GM12891 (cell line): ENCODE measurements at regions not wholly inside any gene's neighbourhood (a gene's known extent, or its start where the extent isn't known, plus 50 kb on each side); places are given as distances from the start of the nearest gene placed in this dataset.

Experiments
- DNase-seq: peaks from one replicate; pipeline ENCODE4 v3.0.0; 2011; ENCODE audit warnings: low spot score; ENCODE audit not compliant: insufficient read length
- FAIRE-seq: peaks from 2 replicates; lab custom pipeline; 2011; peaks lifted over from hg19 to GRCh38; lab: Jason Lieb, UNC
- PAX5 ChIP-seq: IDR thresholded peaks from 2 replicates; pipeline ENCODE4 v1.6.1; 2011; ENCODE audit warnings: low read length, moderate library complexity, mild to moderate bottlenecking; ENCODE audit not compliant: insufficient read depth, severe bottlenecking
- POLR2A ChIP-seq: IDR thresholded peaks from 2 replicates; pipeline ENCODE4 v1.6.1; 2011; ENCODE audit warnings: low read depth, low read length, control low read depth
- POLR2AphosphoS5 ChIP-seq: IDR thresholded peaks from 2 replicates; pipeline ENCODE4 v1.6.1; 2011; ENCODE audit warnings: low read depth, low read length, control low read depth
- POU2F2 ChIP-seq: IDR thresholded peaks from 2 replicates; pipeline ENCODE4 v1.6.1; 2011; ENCODE audit warnings: low read depth, mild to moderate bottlenecking, control low read depth, low read length, moderate library complexity
- SPI1 ChIP-seq: IDR thresholded peaks from 2 replicates; pipeline ENCODE4 v1.6.1; 2011; ENCODE audit warnings: low read depth, low read length, control low read depth
- TAF1 ChIP-seq: IDR thresholded peaks from 2 replicates; pipeline ENCODE4 v1.6.1; 2011; ENCODE audit warnings: low read depth, low read length, control low read depth

DNA sequence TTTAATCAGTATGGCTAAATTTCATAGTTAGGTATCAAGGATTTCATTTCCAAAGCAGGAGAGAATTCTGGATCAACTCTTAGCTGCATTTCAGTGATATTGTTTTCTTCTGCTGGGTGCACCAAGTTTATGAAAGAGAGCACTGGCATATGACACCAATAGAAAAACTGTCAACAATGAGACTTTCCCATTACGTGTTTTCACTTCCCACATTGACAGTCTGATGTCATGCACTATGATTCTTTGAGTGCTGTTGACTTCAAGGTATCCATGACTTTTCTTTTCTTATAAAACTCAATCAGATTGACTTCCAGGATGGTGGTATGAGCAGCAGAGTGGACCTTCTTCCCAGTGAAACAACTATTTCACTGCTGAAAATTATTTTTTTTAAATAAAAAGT, 476.1 kb downstream of the EDEM1 start:
- FAIRE-seq, result no peak
- DNase-seq, result no peak
- no peak for TF ChIP-seq PAX5
- TF ChIP-seq POLR2A, result no peak
- TF ChIP-seq POLR2AphosphoS5, result no peak
- no peak for TF ChIP-seq POU2F2
- no peak for TF ChIP-seq TAF1
- no peak for TF ChIP-seq SPI1

DNA sequence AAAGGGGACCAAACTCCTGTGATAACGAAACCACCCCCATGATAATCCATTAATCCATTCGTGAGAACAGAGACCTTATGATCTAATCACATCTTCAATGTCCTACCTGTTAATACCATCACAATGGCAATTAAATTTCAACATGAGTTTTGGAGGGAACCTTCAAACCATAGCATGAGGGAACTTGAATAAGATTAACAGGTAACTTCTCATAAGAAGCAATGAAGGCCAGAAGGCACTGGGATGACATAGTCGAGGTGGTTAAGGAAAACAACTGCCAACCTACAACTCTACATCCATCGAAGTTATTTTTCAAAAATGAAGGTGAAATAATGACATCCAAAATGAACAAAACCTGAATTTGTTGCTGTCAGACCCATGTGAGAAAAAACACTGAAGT, 478.9 kb downstream of the EDEM1 start:
- FAIRE-seq, result no peak
- TF ChIP-seq TAF1 (no peak), PAX5 (no peak), POU2F2 (no peak), SPI1 (no peak), POLR2AphosphoS5 (no peak), POLR2A (no peak)
- no peak for DNase-seq

- no peak for FAIRE-seq
- TF ChIP-seq TAF1 (no peak), POU2F2 (no peak), POLR2A (no peak), SPI1 (no peak), POLR2AphosphoS5 (no peak), PAX5 (no peak)
- no peak for DNase-seq
These were observed 486.0 kb downstream of the EDEM1 start for GRCh38 chr3:5673521-5673920.

DNA sequence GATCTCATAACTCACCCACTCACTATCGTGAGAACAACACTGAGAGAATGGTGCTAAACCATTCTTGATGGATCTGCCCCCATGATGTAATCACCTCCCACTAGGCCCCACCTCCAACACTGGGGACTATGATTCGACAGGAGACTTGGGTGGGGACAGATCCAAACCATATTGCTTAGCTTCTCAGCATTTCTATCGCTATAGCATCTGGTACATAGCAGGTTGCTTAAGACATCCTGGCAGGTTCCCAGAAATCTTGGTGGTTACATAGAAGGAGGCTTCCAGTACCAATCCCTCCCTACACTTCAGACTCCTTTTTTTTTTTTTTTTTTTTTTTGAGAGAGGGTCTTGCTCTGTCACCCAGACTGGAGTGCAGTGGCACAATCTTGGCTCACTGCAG, 487.8 kb downstream of the EDEM1 start:
- DNase-seq (no peak), FAIRE-seq (no peak)
- TF ChIP-seq POLR2AphosphoS5 (no peak), POU2F2 (no peak), PAX5 (no peak), POLR2A (no peak), SPI1 (no peak), TAF1 (no peak)

GRCh38 chr3:5677555-5677954, 490.0 kb downstream of the EDEM1 start:
- TF ChIP-seq POLR2AphosphoS5 (no peak), POLR2A (no peak), PAX5 (no peak), TAF1 (no peak), POU2F2 (no peak), SPI1 (no peak)
- no peak for FAIRE-seq
- no peak for DNase-seq

- FAIRE-seq (no peak), DNase-seq (no peak)
- TF ChIP-seq POLR2A (no peak), SPI1 (0 out of 2 replicates have a peak, but pooled peaks have one; percentile 5)
These were observed 490.7 kb downstream of the EDEM1 start for GRCh38 chr3:5678248-5678647.

DNA sequence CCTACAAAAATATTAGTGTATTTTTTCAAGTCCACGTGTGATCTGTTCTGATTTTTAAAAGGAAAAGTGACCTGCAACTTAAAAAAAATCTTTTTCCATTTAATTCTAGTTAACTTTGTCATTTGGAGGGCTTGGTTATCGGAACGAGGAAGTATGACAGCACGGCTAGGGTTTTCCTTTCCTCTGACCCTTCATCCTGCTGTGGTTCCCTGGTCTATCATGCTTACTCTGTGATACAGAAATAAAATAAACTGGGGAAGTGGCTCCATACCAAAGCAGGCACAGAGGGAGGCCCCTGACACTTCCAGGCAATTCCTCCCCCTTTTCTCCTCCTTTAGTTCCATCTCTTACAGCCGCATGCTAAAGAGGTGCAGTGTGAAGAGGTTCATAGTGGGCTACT, 491.3 kb downstream of the EDEM1 start:
- DNase-seq (no peak), FAIRE-seq (no peak)
- TF ChIP-seq POU2F2 (no peak), TAF1 (no peak), POLR2AphosphoS5 (no peak), PAX5 (no peak), SPI1 (no peak), POLR2A (no peak)

- FAIRE-seq, result no peak
- TF ChIP-seq POLR2AphosphoS5, result no peak
- no peak for TF ChIP-seq POLR2A
- TF ChIP-seq PAX5, result no peak
- no peak for TF ChIP-seq POU2F2
- no peak for TF ChIP-seq TAF1
- no peak for TF ChIP-seq SPI1
- DNase-seq, result no peak
These were observed 499.7 kb downstream of the EDEM1 start for GRCh38 chr3:5687230-5687629.

DNA sequence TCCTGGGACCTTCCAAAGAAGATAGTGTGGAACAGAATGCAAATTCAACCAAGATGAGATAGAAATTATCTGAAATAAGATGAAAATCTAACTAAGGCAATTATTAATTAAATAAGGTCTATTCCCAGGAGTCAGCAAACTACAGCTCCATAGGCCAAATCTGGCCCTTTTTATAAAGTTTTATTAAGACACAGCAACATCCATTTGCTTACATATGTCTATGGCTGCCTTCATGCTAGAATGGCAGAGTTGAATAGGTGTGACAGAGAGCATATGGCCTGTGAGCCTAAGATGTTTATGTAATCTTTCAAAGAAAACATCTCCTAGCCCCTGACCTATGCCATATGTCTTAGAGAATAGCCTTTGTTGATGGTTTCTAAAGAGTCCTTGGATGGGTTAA, 503.0 kb downstream of the EDEM1 start:
- FAIRE-seq, result no peak
- DNase-seq, result no peak
- no peak for TF ChIP-seq POLR2AphosphoS5
- no peak for TF ChIP-seq PAX5
- TF ChIP-seq POU2F2, result no peak

DNA sequence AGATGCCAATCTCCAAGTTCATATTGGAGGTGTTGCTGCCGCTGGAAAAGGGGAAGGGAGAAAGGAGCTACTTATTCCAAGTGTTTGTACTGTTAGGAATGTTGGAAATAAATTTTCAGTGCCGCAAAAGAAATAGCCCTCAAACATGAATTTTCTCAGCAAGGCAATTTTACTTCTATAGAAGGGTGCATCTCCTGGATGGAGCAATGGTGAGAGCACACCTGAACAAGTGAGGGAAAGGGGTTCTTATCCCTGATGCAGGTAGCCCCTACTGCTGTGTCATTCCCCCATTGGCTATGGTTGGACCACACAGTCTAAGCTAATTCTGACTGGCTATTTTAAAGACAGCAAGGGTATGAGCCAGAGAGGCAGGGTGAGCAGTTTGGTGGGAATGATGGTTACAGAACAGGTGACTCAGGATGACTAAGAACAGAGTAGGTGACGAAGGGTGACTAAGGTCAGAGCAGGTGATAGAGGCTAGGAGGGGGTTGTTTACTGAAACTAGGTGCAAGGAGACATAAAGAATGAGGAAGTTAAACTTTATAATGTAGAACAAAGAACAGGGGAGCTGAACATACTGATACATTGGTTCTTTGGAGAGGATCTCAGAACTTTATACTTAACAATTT, 503.5 kb downstream of the EDEM1 start:
- DNase-seq (no peak), FAIRE-seq (no peak)
- TF ChIP-seq PAX5 (no peak), TAF1 (no peak), POLR2AphosphoS5 (no peak), POU2F2 (no peak), POLR2A (no peak), SPI1 (no peak)
